ENCODE measurements at regions not wholly inside any gene's neighbourhood (a gene's known extent, or its start where the extent isn't known, plus 50 kb on each side); places are given as distances from the start of the nearest gene placed in this dataset.
"Not testable (repeated sequence)": the region's sequence is repeated elsewhere in the genome, so short reads cannot be mapped to it uniquely, and the experiment has no call there.

DNA sequence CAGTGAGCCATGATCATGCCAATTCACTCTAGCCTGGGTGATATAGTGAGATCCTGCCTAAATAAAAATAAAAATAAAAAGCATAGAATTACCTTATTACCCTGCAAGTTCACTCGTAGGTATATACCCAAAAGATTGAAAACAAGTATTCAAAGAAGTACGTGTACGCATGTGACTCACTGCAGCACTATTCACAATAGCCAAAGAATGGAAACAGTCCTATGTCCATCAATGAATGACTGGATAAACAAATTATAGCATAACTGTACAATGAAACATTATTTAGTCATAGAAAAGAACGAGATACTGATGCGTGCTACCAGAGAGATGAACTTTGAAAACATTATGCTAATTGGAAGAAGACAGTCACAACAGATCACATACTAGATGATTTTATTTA is 204.6 kb upstream of the DIAPH2 start:
- DNase-seq (ENCODE audit: low spot score), result no peak
- intact Hi-C loops (cut with DNase I), result loop anchor here in 1 of 2 donors (1.0 kb wide), 1 partner anchor 22 kb away; no protein-coding TSS in a partner anchor

DNA sequence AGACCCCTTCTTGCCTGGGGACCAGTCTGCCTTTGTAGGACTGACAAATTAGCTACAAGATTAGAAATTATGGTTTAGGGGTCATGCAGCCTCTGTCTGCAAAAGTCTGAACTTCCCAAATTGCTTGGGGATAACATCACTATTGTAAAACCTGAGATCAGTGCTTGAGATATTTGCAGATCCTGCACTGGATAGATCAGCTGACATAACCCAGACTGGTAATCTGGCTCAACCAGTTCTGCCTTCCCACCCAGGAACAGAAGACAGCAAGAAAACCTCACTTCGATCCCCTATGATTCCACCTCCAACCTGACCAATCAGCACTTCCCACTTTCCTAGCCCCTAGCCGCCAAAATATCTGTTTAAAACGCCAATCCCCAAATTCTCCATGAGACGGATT is 202.8 kb upstream of the DIAPH2 start:
- DNase-seq (ENCODE audit: low spot score), result no peak
- intact Hi-C loops (cut with DNase I), result no loop called here

DNA sequence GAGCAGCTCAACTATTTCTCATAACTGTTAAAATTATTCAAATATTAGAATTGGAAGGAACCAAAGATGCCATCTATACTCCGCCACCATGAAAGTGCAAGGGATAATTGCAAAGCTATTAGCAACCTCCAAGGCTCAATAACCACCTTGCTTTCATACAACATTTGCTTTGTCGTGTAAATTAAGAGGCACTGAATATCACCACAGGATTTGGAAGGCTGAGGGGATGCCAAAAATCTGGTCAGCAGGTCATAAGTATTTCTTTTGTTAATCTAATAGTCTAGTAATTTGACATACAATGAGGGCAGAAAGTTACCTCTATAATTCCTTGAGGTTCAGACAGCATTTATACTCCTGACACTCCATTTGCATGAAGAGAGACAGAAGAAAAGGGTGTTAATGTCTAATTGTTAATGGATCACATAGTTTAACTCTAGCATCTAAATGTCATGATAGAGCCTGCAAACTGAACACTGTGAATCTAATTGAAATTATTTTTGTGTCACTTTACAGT is 200.9 kb upstream of the DIAPH2 start:
- intact Hi-C loops (cut with DNase I), result no loop called here
- DNase-seq (ENCODE audit: low spot score), result no peak

DNA sequence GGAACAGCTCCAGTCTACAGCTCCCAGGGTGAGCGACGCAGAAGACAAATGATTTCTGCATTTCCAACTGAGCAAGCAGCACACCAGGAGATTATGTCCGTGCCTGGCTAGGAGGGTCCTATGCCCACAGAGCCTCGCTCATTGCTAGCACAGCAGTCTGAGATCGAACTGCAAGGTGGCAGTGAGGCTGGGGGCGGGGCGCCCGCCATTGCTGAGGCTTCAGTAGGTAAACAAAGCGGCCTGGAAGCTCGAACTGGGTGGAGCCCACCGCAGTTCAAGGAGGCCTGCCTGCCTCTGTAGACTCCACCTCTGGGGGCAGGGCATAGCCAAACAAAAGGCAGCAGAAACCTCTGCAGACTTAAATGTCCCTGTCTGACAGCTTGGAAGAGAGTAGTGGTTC is 198.0 kb upstream of the DIAPH2 start:
- intact Hi-C loops (cut with DNase I); DNase-seq (ENCODE audit: low spot score): not testable (repeated sequence)

DNA sequence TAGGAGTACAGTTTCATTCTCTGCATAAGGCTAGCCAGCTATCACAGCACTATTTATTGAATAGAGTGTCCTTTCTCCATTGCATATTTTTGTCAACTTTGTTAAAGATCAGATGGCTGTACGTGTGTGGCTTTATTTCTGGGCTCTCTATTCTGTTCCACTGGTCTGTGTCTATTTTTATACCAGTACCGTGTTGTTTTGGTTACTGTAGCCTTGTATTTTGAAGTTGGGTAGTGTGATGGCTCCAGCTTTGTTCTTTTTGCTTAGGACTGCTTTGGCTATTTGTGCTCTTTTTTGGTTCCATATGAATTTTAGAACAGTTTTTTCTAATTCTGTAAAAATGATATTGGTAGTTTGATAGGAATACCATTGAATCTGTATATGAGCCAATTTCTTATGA is 182.1 kb upstream of the DIAPH2 start:
- DNase-seq (ENCODE audit: low spot score), result no peak
- intact Hi-C loops (cut with DNase I), result no loop called here

DNA sequence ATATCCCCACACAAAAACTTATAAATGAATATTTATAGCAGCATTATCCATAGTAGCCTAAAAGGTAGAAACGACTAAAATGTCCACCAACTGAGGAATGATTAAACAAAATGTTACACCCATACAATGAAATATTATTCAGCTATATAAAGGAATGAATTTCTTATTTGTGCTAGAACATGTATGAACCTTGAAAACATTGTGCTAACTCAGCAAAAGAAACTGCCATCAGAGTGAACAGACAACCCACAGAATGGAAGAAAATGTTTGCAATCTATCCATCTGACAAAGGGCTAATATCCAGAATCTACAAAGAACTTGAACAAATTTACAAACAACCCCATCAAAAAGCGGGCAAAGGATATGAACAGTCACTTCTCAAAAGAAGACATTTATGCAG is 155.3 kb upstream of the DIAPH2 start:
- intact Hi-C loops (cut with DNase I); DNase-seq (ENCODE audit: low spot score): not testable (repeated sequence)

DNA sequence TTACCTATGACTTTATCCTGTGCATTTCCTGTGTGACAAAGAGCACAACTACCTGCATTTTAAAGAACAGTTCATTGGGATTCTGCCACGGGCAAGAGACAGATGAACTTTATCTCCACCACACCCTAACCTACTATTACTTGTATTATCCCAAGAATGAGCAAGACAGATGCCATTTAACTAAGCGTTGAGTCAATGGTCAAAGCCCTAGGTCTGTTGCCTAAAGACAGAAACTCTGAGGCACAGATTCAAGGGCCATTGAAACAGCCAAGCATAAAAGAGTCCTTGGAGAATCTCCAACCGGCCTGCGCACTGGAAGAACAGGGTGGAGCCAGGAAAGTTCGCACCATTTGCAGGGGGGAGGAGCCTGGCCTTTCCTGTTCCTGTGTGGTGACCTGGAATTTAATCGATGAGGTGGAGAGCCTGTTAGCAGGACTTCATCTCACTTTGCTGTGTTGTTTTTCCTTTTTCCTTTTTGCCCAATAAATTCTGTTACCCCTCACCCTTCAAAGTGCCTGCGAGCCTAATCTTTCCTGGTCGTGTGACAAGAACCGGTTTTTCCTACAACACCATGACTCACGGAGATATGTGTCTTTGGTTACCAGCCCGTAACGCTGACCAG is 146.4 kb upstream of the DIAPH2 start:
- intact Hi-C loops (cut with DNase I), result no loop called here
- DNase-seq (ENCODE audit: low spot score), result no peak

DNA sequence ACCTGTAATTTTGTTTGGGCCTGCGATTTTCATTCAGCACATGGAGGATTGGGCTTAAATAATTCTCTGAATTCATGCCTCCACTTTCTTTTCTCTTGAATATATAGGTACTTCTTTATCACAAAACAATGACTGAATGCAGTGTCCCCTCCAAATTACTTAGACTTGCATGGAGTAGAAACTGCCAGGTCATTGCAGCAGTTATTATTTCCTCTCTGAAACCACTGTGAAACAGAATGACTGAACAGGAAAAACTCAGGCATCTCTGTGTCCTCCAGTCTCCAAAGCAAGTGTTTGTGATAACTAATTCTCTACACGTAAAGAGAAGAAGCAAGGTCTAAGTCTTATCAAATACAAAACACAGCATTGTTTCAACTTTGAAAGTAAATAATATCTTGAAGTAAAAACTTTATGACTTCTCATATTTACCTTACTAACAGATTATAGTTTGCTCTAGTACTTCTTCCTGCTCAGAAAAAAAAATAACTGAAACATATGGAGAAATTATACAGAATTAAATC is 144.5 kb upstream of the DIAPH2 start:
- intact Hi-C loops (cut with DNase I), result no loop called here

DNA sequence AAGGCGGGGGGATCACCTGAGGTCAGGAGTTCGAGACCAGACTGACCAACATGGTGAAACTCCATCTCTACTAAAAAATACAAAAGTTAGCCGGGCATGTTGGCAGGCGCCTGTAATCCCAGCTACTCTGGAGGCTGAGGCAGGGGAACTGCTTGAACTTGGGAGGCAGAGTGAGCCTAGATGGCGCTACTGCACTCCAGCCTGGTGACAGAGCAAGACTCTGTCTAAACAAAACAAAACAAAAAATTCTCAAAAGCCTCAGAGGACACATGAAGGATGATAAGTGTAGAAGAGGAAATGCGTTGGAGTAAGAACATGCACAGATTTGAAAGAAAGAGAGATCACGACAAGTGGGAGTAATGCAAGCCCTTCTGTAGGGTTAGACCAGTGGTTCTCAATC is 138.4 kb upstream of the DIAPH2 start:
- intact Hi-C loops (cut with DNase I); DNase-seq (ENCODE audit: low spot score): not testable (repeated sequence)

More for the DNA sequence above, 144.5 kb upstream of the DIAPH2 start:
- DNase-seq (ENCODE audit: low spot score), result no peak

DNA sequence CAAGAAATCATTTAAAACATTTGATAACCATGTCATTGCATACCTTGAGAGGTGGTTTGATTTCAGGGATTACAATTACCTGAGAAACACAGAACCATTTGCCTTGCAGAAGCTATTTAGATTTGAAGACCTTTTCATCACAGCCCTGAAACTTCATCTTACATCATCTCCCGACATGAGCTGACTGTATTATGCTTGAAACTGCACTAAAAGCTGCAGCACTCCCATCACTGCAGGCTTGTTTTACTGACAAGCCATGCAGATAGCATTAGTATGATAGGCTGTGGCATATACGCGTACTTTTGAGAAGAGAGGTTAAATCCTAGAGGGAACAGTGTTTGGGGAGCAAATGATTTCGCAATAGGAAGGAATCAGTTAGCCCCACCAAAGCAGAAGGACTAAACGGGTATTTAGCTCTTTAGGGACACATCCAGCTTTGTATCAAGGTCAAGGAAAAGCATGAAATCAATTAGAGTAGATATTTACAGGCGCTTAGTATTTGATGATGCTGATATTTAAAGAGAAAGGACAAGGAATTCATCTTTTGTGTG is 133.2 kb upstream of the DIAPH2 start:
- DNase-seq (ENCODE audit: low spot score), result no peak
- intact Hi-C loops (cut with DNase I), result no loop called here

DNA sequence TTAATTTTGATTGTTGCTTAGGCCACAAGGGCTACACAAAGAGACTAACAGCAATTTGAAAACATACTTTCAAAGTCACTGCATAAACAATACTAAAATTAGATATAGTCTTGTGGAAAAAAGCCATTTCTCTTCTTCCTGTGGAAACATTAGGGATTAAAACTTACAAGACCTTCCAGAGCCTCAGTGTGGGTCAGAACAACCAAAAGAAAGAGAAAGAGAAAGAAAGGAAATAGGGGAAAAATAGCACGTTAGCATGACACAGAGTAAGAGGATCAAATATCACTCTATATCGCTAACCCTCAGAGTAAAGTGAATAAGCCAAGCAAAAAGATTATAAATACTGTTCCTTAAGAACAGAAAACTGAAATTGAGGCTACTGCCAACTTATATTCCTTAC is 127.8 kb upstream of the DIAPH2 start:
- no peak for DNase-seq (ENCODE audit: low spot score)
- intact Hi-C loops (cut with DNase I), result no loop called here

DNA sequence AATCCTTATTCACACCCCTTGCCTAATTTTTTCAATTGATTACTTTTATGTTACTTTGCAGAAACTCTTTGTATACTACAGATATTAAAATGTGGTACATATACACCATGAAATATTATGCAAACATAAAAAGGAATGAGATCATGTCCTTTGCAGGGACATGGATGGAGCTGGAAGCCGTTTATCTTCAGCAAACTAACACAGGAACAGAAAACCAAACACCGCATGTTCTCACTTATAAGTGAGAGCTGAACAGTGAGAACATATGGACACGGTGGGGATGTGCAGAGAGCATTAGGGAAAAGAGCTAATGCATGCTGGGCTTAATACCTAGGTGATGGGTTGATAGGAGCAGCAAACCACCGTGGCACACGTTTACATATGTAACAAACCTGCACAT is 123.5 kb upstream of the DIAPH2 start:
- intact Hi-C loops (cut with DNase I); DNase-seq (ENCODE audit: low spot score): not testable (repeated sequence)

DNA sequence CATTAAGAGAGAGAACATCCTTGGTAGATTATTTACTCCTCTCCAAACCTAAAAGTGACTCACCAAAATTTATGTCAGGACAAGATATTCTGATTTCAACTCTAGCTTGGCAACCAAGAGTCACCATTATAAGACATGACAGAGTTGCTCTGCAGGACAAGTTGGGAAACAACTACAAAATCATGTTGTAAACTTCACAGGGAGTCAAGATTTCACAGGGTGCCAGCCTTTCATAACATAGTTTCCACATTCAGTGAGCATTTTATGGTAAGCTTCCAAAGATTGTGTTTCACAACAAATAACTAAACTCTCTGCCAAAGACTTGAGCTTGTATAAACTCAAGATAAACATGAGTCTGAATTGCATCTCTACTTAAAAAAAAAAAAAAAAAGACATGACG is 121.0 kb upstream of the DIAPH2 start:
- intact Hi-C loops (cut with DNase I), result no loop called here
- DNase-seq (ENCODE audit: low spot score), result no peak

DNA sequence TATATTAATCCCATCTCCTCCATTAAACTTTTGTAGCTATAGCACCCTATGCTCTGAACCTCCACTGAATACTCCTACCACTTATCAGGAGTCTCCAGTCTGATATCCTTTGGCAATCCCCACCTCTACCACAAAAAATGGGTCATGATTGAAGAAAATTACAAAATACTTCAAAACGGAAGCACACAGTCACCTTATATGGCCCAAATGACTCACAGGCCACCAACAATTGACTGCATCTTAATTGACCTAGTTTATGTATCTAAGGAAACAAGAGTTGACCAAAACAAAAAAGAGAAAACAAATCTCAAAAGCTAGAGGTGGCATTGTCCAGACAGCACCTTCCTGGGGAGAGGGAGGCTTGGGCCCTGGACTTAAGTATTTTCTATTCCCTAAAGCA is 120.0 kb upstream of the DIAPH2 start:
- intact Hi-C loops (cut with DNase I), result no loop called here
- no peak for DNase-seq (ENCODE audit: low spot score)

DNA sequence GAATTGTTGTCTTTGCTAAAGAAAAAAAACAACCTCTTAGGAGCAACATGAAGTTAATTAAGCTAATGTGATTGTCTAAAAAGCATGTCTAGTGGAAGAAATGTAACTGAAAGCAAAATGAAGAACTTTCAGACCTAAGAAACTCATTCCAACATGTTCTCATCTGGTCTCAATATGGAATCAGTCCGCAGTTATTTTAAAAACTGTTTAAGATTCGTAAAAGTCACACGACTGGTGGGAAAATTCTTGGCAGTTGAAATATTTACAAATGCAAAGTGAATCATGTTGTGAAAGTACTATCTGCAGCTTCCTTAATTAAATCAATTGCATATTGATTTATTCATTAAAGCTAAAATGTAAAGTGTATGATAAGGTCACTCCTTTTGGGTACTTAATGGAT is 117.8 kb upstream of the DIAPH2 start:
- DNase-seq (ENCODE audit: low spot score), result no peak
- intact Hi-C loops (cut with DNase I), result no loop called here

DNA sequence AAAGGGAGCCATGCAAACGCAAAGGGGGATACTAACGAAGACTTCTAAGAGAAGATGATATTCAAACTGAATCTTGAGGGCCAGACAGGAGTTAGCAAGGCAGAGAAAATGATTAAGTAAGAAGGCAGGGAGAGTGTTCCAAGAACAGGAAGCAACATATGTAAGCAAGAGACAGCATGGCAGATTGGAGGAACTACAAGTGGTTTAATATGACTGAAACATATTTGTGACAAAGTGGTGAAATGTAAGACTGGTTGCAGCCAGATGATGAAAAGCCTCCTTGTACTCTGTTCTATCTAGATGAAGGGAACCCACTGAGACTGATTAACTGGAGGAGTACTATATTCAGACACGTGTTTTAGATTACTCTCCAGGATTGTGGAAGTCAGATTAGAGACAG is 116.6 kb upstream of the DIAPH2 start:
- intact Hi-C loops (cut with DNase I), result no loop called here
- no peak for DNase-seq (ENCODE audit: low spot score)

DNA sequence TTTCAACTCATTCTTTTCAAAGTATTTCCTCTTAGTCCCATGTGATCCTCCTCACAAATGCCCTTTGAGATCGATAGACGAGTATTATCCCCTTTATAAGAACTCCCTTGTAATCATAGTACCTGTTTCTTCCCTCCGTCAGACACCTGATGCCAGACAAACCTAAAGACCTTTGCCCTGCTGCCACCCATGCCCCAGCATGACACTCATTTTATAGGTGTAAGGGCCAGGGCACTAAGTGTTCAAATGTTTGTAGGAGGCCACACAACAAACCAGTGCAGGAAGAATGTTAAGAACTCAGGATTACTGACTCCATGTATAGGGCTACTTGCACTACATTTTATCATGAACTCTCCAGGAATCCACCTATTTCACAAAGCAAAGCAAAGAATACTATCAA is 115.6 kb upstream of the DIAPH2 start:
- DNase-seq (ENCODE audit: low spot score), result no peak
- intact Hi-C loops (cut with DNase I), result no loop called here

DNA sequence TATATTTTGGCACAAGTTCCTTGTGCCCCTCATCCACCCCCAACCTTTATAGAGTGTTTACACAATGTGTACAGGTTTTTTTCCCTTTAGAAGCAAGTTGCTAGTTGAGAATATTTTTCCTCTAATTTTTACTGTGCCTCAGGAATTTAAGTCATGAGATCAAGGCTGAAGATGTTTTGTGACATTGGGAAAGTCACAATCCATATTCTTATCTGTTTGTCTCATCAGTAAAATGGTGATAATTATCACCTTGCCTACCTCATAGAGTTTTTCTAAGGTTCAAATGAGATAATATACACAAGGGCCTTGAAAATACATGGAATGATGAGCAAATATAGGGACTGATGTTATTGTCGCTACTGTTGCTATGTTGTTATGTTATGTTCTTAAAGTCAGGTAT is 109.6 kb upstream of the DIAPH2 start:
- DNase-seq (ENCODE audit: low spot score), result no peak
- intact Hi-C loops (cut with DNase I), result no loop called here

DNA sequence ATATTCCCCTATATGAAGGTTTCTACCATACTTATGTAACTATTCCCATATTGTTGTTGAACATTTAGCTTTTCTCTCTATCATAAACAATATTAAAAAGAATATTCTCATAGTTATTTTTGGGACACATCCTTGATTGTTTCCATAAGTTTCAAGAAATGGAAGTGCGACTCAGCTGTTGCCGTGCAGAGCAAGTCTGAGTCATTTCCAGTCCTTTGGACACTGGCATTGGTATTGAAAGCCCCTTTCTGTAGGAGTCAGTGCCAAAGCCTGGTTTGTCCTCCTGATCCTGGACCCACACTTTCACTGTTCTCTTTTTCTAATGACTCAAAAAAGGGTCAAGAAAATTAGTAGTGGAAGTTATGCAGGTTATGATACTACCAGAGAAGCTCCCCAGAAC is 108.3 kb upstream of the DIAPH2 start:
- DNase-seq (ENCODE audit: low spot score), result no peak

DNA sequence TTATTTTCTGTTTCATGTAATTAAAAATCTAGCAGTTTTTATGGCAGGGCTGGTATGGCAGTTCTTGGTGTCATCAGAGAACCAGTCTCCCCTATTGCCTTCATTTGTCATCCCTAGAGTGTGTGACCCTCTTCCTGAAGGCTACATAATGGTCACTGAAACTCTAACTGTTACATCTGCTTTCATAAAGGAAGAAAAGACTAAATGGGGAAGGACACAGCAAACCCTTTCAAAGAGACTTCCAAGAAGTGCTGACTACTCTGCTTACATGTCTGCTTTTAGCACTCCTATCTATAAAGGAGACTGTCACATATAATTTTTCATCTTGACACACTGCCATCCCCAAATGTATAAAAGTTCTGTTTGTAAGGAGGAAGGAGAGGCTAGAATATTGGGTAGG is 105.9 kb upstream of the DIAPH2 start:
- no peak for DNase-seq (ENCODE audit: low spot score)
- intact Hi-C loops (cut with DNase I), result no loop called here

More for the DNA sequence above, 108.3 kb upstream of the DIAPH2 start:
- intact Hi-C loops (cut with DNase I), result no loop called here

DNA sequence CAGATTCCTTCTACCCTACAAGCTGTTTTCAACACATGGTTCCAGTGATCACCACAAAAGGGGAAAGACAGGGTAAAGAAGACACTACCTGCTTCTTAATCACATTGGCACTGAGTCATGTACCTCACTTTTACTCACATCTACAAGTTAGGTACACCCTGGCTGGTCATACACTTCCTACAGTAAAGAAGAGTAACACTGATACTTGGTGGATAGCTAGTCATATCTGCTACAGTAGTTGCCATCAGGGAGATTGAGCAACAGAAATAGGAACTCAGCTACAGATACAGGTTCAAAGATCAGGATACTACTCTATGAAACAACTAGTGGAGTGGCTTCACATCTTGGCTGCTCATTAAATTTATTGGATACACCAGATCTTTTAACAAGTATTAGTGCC is 105.4 kb upstream of the DIAPH2 start:
- no peak for DNase-seq (ENCODE audit: low spot score)
- intact Hi-C loops (cut with DNase I), result no loop called here
